ENCODE measurements at regions not wholly inside any gene's neighbourhood (a gene's known extent, or its start where the extent isn't known, plus 50 kb on each side); places are given as distances from the start of the nearest gene placed in this dataset.

- Mint-ChIP-seq H3K4me1 (ENCODE audit: low read depth) (peaks cover 10% of the 10 kb centered on the region), H3K36me3 (ENCODE audit: low read depth) (no peaks in the 10 kb centered on the region), H3K9me3 (ENCODE audit: low read depth) (no peaks in the 10 kb centered on the region), H3K27ac (ENCODE audit: unreplicated experiment) (no peak overlapping the region), H3K27me3 (ENCODE audit: low read depth) (peaks cover 10% of the 10 kb centered on the region), H3K4me3 (ENCODE audit: unreplicated experiment) (no peak overlapping the region)
- DNase-seq (ENCODE audit: low spot score), result no peak
- TF ChIP-seq CTCF (IDR thresholded peaks at IDR 0.05), result no peak
These were observed 226.3 kb upstream of the CIBAR2 start for GRCh38 chr16:85338638-85338982.

GRCh38 chr16:85338989-85339685 lies 226.9 kb upstream of the CIBAR2 start:
- no peak for TF ChIP-seq CTCF (IDR thresholded peaks at IDR 0.05)
- peaks cover 2% of the 10 kb centered on the region for H3K36me3 Mint-ChIP-seq (ENCODE audit: low read depth)
- no peaks in the 10 kb centered on the region for H3K9me3 Mint-ChIP-seq (ENCODE audit: low read depth)
- H3K4me3 Mint-ChIP-seq (ENCODE audit: unreplicated experiment), result no peak overlapping the region
- H3K27ac Mint-ChIP-seq (ENCODE audit: unreplicated experiment), result no peak overlapping the region
- DNase-seq (ENCODE audit: low spot score), result no peak
- H3K4me1 Mint-ChIP-seq (ENCODE audit: low read depth), result peaks cover 10% of the 10 kb centered on the region
- H3K27me3 Mint-ChIP-seq (ENCODE audit: low read depth), result peaks cover 11% of the 10 kb centered on the region

- H3K4me1 Mint-ChIP-seq (ENCODE audit: low read depth), result no peaks in the 10 kb centered on the region
- H3K36me3 Mint-ChIP-seq (ENCODE audit: low read depth), result peaks cover 2% of the 10 kb centered on the region
- peaks cover 10% of the 10 kb centered on the region for H3K27me3 Mint-ChIP-seq (ENCODE audit: low read depth)
- no peak for DNase-seq (ENCODE audit: low spot score)
- no peak overlapping the region for H3K4me3 Mint-ChIP-seq (ENCODE audit: unreplicated experiment)
- no peak for TF ChIP-seq CTCF (IDR thresholded peaks at IDR 0.05)
- H3K9me3 Mint-ChIP-seq (ENCODE audit: low read depth), result peaks cover 3% of the 10 kb centered on the region
- H3K27ac Mint-ChIP-seq (ENCODE audit: unreplicated experiment), result no peak overlapping the region
These were observed 229.9 kb upstream of the CIBAR2 start for GRCh38 chr16:85341972-85342695.

GRCh38 chr16:85344502-85345128 lies 232.3 kb upstream of the CIBAR2 start:
- Mint-ChIP-seq H3K27me3 (ENCODE audit: low read depth) (peaks cover 10% of the 10 kb centered on the region), H3K4me1 (ENCODE audit: low read depth) (peaks cover 1% of the 10 kb centered on the region), H3K9me3 (ENCODE audit: low read depth) (peaks cover 3% of the 10 kb centered on the region), H3K36me3 (ENCODE audit: low read depth) (peaks cover 2% of the 10 kb centered on the region), H3K4me3 (ENCODE audit: unreplicated experiment) (no peak overlapping the region), H3K27ac (ENCODE audit: unreplicated experiment) (no peak overlapping the region)
- no peak for DNase-seq (ENCODE audit: low spot score)
- no peak for TF ChIP-seq CTCF (IDR thresholded peaks at IDR 0.05)

- no peak overlapping the region for H3K4me3 Mint-ChIP-seq (ENCODE audit: unreplicated experiment)
- DNase-seq (ENCODE audit: low spot score), result no peak
- H3K9me3 Mint-ChIP-seq (ENCODE audit: low read depth), result peaks cover 3% of the 10 kb centered on the region
- H3K27me3 Mint-ChIP-seq (ENCODE audit: low read depth), result peaks cover 10% of the 10 kb centered on the region
- peaks cover 3% of the 10 kb centered on the region for H3K4me1 Mint-ChIP-seq (ENCODE audit: low read depth)
- peaks cover 2% of the 10 kb centered on the region for H3K36me3 Mint-ChIP-seq (ENCODE audit: low read depth)
- no peak for TF ChIP-seq CTCF (IDR thresholded peaks at IDR 0.05)
- H3K27ac Mint-ChIP-seq (ENCODE audit: unreplicated experiment), result no peak overlapping the region
These were observed 232.9 kb upstream of the CIBAR2 start for GRCh38 chr16:85345129-85345639.

Measured in chondrocyte (in vitro differentiated cells).